GM21576 (cell line): ENCODE measurements at regions not wholly inside any gene's neighbourhood (a gene's known extent, or its start where the extent isn't known, plus 50 kb on each side); places are given as distances from the start of the nearest gene placed in this dataset.
"Not testable (repeated sequence)": the region's sequence is repeated elsewhere in the genome, so short reads cannot be mapped to it uniquely, and the experiment has no call there.

Source experiments
- ATAC-seq: cut with Tn5 transposase; IDR thresholded peaks from one replicate; pipeline ENCODE4 v1.9.1; 2021; ENCODE audit warnings: mild to moderate bottlenecking, moderate library complexity; ENCODE audit not compliant: unreplicated experiment

GRCh38 chr13:75995966-75996365 is 359.8 kb downstream of the LMO7 start:
- no peak for ATAC-seq

- ATAC-seq, result no peak
Observed at GRCh38 chr13:75993823-75994222, 357.7 kb downstream of the LMO7 start.

GRCh38 chr13:75993241-75993640 is 357.1 kb downstream of the LMO7 start:
- ATAC-seq, result no peak

DNA sequence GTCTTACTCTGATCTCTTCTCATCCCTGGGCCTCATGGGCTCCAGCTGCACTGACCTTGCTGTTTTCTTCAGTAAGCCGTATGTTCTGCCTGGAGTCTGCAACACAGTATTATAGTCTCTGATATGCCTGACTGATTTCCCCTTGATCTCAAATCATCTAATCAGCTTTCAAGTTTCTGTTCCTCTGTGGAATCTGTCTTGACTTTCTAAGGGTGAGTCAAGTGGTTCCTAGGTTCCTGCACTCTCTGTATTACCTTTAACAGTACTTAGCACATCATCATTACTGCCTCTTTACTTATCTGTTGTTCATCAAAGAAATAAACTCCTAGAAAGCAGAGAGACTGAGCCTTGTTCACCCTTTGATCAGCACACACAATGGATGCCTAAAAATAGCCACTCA is 350.7 kb downstream of the LMO7 start:
- peak; percentile 97 for ATAC-seq

DNA sequence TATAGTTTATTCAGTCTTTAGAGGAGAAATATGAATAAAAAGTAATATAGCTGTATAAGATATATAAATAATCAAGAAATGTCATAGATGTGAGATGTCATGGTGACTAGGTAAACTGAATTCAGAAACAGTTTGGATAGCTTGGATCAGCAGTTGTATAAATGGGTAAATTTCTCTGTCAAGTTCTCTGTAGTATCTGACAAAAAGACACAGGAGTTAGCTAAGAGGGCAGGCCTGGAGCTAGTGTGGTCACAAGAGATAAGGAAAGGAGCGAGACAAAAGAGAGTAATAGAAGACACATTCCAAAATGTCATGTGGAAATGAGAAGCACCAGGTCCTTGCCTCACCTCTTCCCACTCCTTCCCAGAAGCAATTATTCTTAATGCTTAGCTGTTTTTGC is 349.0 kb downstream of the LMO7 start:
- no peak for ATAC-seq

- ATAC-seq, result no peak
Observed at GRCh38 chr13:75978818-75979217, 342.7 kb downstream of the LMO7 start.

- no peak for ATAC-seq
Observed at GRCh38 chr13:75968103-75968838, 332.1 kb downstream of the LMO7 start.

GRCh38 chr13:75963302-75963701 is 327.2 kb downstream of the LMO7 start:
- no peak for ATAC-seq

GRCh38 chr13:75961911-75962310 is 325.8 kb downstream of the LMO7 start:
- no peak for ATAC-seq

DNA sequence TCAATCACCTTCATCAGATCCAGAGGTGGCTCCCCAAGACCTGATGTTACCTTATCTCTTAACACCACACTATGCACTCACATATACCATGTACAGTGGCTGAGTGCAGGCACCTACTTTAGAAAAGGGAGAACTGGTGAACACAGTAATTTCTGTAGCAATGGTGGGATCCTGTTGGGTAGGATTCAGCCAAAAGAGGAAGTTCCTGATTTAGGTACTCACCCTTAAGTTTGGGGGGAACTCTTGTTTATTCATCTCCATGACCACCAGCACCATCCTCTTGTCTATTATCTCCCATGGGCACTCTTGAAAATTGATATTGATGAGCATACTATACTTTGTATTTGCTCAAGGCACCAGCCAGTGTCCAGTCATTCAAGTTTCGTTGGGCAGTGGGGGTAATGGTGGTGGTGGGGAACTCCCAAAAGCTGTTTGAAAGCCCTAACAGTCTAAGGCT is 324.4 kb downstream of the LMO7 start:
- peak; percentile 95 for ATAC-seq

DNA sequence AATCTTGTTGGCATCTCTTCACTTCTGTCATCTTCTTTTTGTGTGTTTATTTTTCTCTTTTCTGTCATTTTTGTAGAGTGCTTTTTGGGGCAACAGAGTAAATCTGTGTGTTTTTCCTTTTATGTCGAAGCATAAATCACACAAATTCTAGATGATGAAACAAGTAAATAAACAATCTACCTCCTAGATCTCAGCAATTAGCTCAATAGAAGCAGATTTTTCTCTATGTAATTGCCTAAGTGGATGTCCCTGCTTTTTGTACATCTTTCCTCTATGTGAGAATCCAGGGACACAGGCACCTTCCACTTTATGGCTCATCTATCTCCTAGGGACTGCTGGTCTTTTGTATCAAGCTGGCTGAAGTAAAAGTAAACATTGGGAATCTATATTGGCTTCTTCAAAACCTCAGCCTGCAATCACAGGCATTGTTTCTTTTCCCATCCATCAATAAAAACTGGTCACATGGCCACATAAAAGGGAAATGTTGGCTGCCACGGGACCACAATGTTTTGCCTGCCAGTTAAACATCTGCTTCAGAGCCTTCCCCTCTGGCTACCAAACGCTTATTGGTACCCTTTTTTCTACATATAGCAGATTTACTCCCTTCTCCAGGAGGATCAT is 323.8 kb downstream of the LMO7 start:
- ATAC-seq, result peak; percentile 19

DNA sequence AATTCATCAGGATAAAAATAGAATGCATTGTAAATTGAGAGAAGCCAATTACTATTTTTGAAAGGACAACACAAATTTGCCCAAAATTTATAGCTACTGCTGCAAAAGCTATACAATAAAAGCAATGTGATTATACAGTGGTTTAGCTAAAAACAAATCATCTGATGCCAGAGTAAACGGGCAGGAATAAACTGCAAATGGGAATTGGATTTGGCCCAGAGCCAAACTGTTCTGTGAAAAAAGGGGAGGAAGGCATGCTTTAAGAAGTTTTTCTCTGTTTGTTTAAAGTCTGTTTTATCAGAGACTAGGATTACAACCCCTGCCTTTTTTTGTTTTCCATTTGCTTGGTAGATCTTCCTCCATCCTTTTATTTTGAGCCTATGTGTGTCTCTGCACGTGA is 317.5 kb downstream of the LMO7 start:
- ATAC-seq, result not testable (repeated sequence)

DNA sequence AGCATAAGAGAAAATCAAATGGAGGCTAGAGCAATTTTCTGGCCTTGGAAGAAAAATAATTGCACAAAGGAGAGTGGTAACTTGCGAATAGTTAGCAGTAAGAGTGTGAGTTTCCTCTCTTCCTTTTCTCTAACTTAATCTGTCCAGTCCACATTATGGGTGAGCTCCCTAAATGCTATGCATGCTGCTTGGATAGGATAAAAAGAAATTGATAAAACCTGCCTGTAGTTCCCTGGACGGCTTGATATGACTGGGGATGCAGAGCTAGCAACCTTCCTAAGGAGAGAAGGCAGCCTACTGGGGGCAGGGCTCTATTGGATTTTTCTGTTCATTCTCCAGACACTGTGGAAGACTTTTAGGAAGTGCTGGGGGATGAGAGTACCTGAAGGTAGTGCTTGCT is 311.3 kb downstream of the LMO7 start:
- no peak for ATAC-seq

- ATAC-seq, result no peak
Observed at GRCh38 chr13:75946536-75947284, 310.6 kb downstream of the LMO7 start.

- no peak for ATAC-seq
Observed at GRCh38 chr13:75945841-75946482, 309.8 kb downstream of the LMO7 start.

GRCh38 chr13:75938811-75939560 is 302.9 kb downstream of the LMO7 start:
- no peak for ATAC-seq

DNA sequence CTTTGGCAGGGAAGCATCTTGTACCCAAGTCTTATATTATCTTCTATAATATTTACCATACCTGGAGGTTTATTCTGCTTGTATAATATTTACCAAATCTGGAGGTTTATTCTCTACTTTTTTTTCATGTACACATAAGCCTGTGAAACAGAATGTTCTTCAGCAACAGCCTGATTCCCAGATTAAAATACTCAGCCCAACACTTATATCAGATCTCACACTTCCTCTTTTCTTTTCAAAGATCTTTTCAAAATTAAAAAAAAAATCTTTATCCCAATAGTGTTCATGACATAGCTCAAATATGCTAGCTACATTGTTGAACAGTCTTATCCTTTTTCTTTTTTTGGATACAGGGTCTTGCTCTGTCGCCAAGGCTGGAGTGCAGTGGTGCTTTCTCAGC is 300.7 kb downstream of the LMO7 start:
- no peak for ATAC-seq

DNA sequence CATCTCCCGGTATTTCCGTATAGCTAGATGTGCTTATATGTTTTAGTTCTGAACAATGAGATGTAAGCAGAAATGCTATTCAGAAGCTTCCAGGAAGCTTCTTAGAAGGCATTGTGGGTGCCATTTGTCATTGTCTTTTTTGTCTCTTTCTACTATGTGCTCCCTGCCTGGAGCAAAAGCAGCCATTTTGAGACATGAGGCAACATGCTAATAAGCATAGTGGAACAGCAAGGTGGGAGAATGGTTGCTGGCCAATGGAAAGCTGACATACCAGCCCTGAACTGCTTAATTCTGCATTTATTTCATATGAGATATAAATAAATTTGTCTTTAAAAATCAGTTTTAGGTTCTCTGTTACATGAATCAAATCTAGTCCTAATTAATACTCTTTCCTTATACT is 299.7 kb downstream of the LMO7 start:
- no peak for ATAC-seq

DNA sequence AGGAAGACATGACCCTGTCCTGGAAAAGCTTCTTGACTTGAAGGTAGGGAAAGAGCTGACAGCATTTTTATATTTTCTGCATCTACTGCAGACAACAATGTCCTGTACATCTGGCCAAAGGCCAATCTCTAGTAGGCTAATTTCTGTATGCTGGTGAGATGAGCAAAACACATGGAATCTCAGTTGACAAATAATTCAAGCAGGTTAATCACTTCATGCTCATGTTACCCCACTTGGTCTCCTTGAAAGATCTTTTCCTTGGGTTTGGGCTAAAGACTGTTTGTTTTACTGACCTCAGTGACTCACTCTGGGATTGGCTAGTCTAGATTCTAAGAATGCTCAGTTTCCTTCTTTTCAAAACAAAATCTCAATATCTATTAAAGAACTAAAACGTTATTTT is 298.8 kb downstream of the LMO7 start:
- no peak for ATAC-seq

DNA sequence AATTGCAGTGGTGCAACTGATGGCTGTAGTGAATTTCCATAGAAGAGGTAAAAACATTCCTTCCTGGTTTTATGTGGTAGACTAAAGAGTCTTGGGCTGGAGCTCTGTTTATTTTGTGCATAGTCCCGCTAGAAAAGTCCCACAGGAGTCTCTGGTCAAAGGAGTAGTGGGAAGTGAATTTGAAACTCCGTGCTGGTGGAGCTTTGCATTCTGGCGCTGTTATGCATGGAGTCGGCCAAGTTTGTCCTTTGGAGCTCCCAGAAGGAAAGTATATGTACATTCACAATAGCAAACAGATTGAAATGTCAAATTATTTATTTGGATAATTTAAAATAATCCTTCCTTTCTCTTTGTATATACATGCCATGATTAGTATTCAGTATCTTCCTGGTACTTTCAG is 296.5 kb downstream of the LMO7 start:
- ATAC-seq, result no peak

- no peak for ATAC-seq
Observed at GRCh38 chr13:75931116-75931515, 295.0 kb downstream of the LMO7 start.
